ENCODE measurements at regions not wholly inside any gene's neighbourhood (a gene's known extent, or its start where the extent isn't known, plus 50 kb on each side); places are given as distances from the start of the nearest gene placed in this dataset.

DNA sequence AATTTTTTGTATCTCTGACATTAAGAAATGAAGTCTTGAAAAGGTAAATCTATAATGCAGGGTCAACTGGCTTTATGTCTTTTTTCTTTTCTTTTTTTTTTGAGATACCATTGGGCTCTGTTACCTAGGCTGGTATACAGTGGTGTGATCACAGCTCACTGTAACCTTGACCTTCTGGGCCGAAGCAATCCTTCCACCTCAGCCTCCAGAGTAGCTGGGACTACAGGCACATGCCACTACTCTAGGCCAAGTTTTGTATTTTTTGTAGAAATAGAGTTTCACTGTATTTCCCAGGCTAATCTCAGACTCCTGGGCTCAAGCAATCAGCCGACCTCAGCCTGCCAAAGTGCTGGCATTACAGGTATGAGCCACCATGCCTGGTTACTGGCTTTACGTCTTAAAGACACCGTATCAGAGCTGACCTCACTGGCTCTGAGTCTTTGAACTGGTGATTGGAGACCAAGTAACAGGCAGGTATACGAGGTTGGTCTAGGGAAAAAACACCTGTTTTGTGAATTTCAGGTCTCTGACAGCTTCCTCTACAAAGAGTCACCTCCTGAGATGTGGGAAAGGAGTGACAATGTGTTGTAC, 70.4 kb upstream of the GPBP1 start:
- intact Hi-C loops (cut with micrococcal nuclease) (no loop called here), in situ Hi-C loops (cut with MboI; ENCODE audit: low sequenced_read_pairs) (no loop called here), dilution Hi-C loops (cut with HindIII; ENCODE audit: low sequenced_read_pairs, unreplicated experiment) (no loop called here)
- Histone ChIP-seq H2BK20ac (ENCODE audit: low read depth, low read length) (no peak overlapping the region), H2AFZ (replicated peaks; ENCODE audit: low read length, poor library complexity) (no peak overlapping the region), H3K9ac (ENCODE audit: low read depth, low read length) (no peak overlapping the region), H3K14ac (replicated peaks; ENCODE audit: low read depth, low read length) (no peak overlapping the region), H3K4me3 (ENCODE audit: insufficient read depth, low read depth, low read length) (no peak overlapping the region), H3K4me1 (ENCODE audit: control insufficient read depth, insufficient read depth, low read length) (no peaks in the 10 kb centered on the region), H3K27ac (ENCODE audit: insufficient read depth, low read length) (no peak overlapping the region), H3K9me3 (ENCODE audit: control insufficient read depth, insufficient read depth, low read length) (no peaks in the 10 kb centered on the region), H3K79me1 (ENCODE audit: low read depth in 1 of 2, low read length in 2 of 2) (no peaks in the 10 kb centered on the region), H3K23ac (ENCODE audit: low read depth, low read length) (no peak overlapping the region), H3K4me2 (ENCODE audit: low read depth, low read length) (no peak overlapping the region), H4K91ac (ENCODE audit: insufficient read depth, low read depth, low read length) (no peak overlapping the region), H4K5ac (ENCODE audit: low read depth, low read length) (no peak overlapping the region), H3K56ac (ENCODE audit: extremely low read depth, insufficient read depth, low read length) (no peak overlapping the region), H2BK15ac (ENCODE audit: low read depth, low read length) (no peak overlapping the region), H3K36me3 (ENCODE audit: control insufficient read depth, insufficient read depth, low read length) (no peaks in the 10 kb centered on the region), H4K20me1 (ENCODE audit: insufficient read depth, low read length) (no peaks in the 10 kb centered on the region), H2BK5ac (ENCODE audit: low read depth, low read length, poor library complexity, severe bottlenecking) (no peak overlapping the region), H2AK5ac (ENCODE audit: low read depth, low read length) (no peak overlapping the region), H3K18ac (ENCODE audit: low read depth, low read length) (no peak overlapping the region), H3K9me1 (ENCODE audit: insufficient read depth, low read length) (no peaks in the 10 kb centered on the region; the same call in 1 of the 2 replicates), H2AK9ac (replicated peaks; ENCODE audit: low read depth, low read length, poor library complexity) (no peak overlapping the region), H3K4ac (ENCODE audit: low read depth, low read length) (no peak overlapping the region), H3K27me3 (ENCODE audit: control insufficient read depth, insufficient read depth, low read length) (peaks cover 5% of the 10 kb centered on the region), H2BK120ac (ENCODE audit: low read depth, low read length) (no peak overlapping the region), H4K8ac (ENCODE audit: low read depth in 2 of 2, low read length in 2 of 2) (no peak overlapping the region)
- POLR2A ChIA-PET (ENCODE audit: unreplicated experiment): no interaction called here
- no peak for ATAC-seq (ENCODE audit: low read depth)
- TF ChIP-seq MAZ (IDR thresholded peaks at IDR 0.05; ENCODE audit: borderline replicate concordance, low read depth, low read length) (no peak), NFE2L2 (IDR thresholded peaks at IDR 0.05; ENCODE audit: low read depth, low read length) (no peak), CEBPB (IDR thresholded peaks at IDR 0.05; ENCODE audit: low read depth, low read length) (no peak), POLR2A (IDR thresholded peaks at IDR 0.05; ENCODE audit: low read depth, low read length) (no peak), RFX5 (IDR thresholded peaks at IDR 0.05; ENCODE audit: low read depth, low read length) (no peak), SMC3 (IDR thresholded peaks at IDR 0.05; ENCODE audit: low read depth, low read length) (no peak), RAD21 (IDR thresholded peaks at IDR 0.05; ENCODE audit: low read length) (no peak), CHD1 (IDR thresholded peaks at IDR 0.05; ENCODE audit: low read depth, low read length) (no peak), RCOR1 (IDR thresholded peaks at IDR 0.05; ENCODE audit: insufficient replicate concordance, low read length) (no peak), BHLHE40 (IDR thresholded peaks at IDR 0.05; ENCODE audit: low read depth, low read length) (no peak), MXI1 (IDR thresholded peaks at IDR 0.05; ENCODE audit: borderline replicate concordance, low read depth, low read length) (no peak)
- TF ChIP-seq, protein P1, sequence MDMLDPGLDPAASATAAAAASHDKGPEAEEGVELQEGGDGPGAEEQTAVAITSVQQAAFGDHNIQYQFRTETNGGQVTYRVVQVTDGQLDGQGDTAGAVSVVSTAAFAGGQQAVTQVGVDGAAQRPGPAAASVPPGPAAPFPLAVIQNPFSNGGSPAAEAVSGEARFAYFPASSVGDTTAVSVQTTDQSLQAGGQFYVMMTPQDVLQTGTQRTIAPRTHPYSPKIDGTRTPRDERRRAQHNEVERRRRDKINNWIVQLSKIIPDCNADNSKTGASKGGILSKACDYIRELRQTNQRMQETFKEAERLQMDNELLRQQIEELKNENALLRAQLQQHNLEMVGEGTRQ (IDR thresholded peaks at IDR 0.05; ENCODE audit: low read depth, low read length): no peak
- WGBS, 2 experiments (ENCODE audit: extremely low coverage in 2 of 2, insufficient read length in 1 of 2): 92% methylated on average over 2 of the region's 5 CpGs; no CpG with 5 or more reads in 1 of the 2 experiments
- BruUV-seq (replicated peaks): no TSS peak
- CTCF ChIA-PET: no interaction called here
- no peak for DNase-seq

All from IMR-90 (cell line).